CD8-positive, alpha-beta memory T cell (primary cell): ENCODE measurements at regions not wholly inside any gene's neighbourhood (a gene's known extent, or its start where the extent isn't known, plus 50 kb on each side); places are given as distances from the start of the nearest gene placed in this dataset.
"Not testable (repeated sequence)": the region's sequence is repeated elsewhere in the genome, so short reads cannot be mapped to it uniquely, and the experiment has no call there.

ENCODE experiments used
- CTCF ChIA-PET: fragments of 350-600 bp; sonication (Branson Sonifier 250); formaldehyde crosslinking; loops from one replicate; lab custom pipeline; 2021; ENCODE audit warnings: antibody characterized with exemption; lab: Charles Lee
- POLR2A ChIA-PET: fragments of 350-600 bp; sonication (Branson Sonifier 250); formaldehyde crosslinking; loops from one replicate; lab custom pipeline; 2021; ENCODE audit warnings: antibody characterized with exemption; lab: Charles Lee
- DNase-seq, 5 donors: peaks; one replicate each; pipeline versions ENCODE4 v3.0.0 to v3.0.0-alpha.2; 2020 to 2022; ENCODE audit warnings: mixed read lengths in 1 of 5
- H3K27ac ChIP-seq: one replicate; pipeline ENCODE4 v1.7.0; 2013; ENCODE audit warnings: low read depth, mild to moderate bottlenecking, low read length, moderate library complexity
- H3K27me3 ChIP-seq: 2 replicates; pipeline ENCODE4 v1.7.0; 2013; ENCODE audit warnings: low read length, mild to moderate bottlenecking; ENCODE audit not compliant: insufficient read depth, poor library complexity, severe bottlenecking
- H3K36me3 ChIP-seq: 2 replicates; pipeline ENCODE4 v1.7.0; 2013; ENCODE audit warnings: mild to moderate bottlenecking, low read length, moderate library complexity; ENCODE audit not compliant: insufficient read depth
- H3K4me1 ChIP-seq: 2 replicates; pipeline ENCODE4 v1.7.0; 2013; ENCODE audit warnings: mild to moderate bottlenecking, low read length, moderate library complexity; ENCODE audit not compliant: insufficient read depth
- H3K4me3 ChIP-seq: 2 replicates; pipeline ENCODE4 v1.7.0; 2013; ENCODE audit warnings: mild to moderate bottlenecking, low read length
- H3K9me3 ChIP-seq: 2 replicates; pipeline ENCODE4 v1.7.0; 2013; ENCODE audit warnings: mild to moderate bottlenecking, low read length
- H3K27ac Mint-ChIP-seq, 8 donors: one replicate each; pipeline ENCODE4 v1.8.0; 2020 to 2021; ENCODE audit warnings: mixed read lengths in 8 of 8, mild to moderate bottlenecking in 6 of 8, inconsistent platforms in 3 of 8, moderate library complexity in 3 of 8
- H3K27me3 Mint-ChIP-seq, 2 donors: one replicate each; pipeline ENCODE4 v1.8.0; 2020 to 2021; ENCODE audit warnings: mixed read lengths in 2 of 2, mild to moderate bottlenecking in 1 of 2, moderate library complexity in 1 of 2
- H3K36me3 Mint-ChIP-seq, 3 donors: one replicate each; pipeline ENCODE4 v1.8.0; 2020 to 2021; ENCODE audit warnings: mixed read lengths in 3 of 3, inconsistent platforms in 1 of 3, mild to moderate bottlenecking in 1 of 3
- H3K4me1 Mint-ChIP-seq, 3 donors: one replicate each; pipeline ENCODE4 v1.8.0; 2020 to 2021; ENCODE audit warnings: mixed read lengths in 3 of 3, inconsistent platforms in 1 of 3, mild to moderate bottlenecking in 1 of 3
- H3K4me3 Mint-ChIP-seq, 7 donors: one replicate each; pipeline ENCODE4 v1.8.0; 2020 to 2021; ENCODE audit warnings: mixed read lengths in 7 of 7, mild to moderate bottlenecking in 6 of 7, moderate library complexity in 4 of 7, inconsistent platforms in 2 of 7
- H3K9me3 Mint-ChIP-seq, 5 donors: one replicate each; pipeline ENCODE4 v1.8.0; 2020 to 2022; ENCODE audit warnings: mixed read lengths in 5 of 5, mild to moderate bottlenecking in 3 of 5, moderate library complexity in 2 of 5, inconsistent platforms in 1 of 5

DNA sequence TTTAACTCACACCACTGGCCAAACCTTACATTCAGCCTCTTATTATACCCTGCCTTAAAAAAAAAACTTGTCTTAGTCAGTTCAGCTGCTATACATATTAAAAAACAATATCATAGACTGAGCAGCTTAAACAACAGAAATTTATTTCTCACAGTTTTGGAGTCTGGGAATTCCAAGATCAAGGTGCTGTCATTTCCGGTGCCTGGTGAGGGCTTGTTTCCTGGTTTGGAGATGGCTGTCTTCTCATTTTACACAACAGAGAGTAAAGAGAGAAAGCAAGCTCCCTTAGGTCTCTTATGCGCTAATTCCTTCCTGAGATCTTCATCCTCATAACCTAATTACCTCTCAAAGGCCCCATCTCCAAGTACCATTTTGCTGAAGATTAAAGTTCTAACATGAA lies 769.2 kb downstream of the DIAPH3 start:
- Histone ChIP-seq H3K4me1 (peaks cover 15% of the 10 kb centered on the region), H3K9me3 (no peaks in the 10 kb centered on the region), H3K27me3 (peaks cover 4% of the 10 kb centered on the region), H3K36me3 (no peaks in the 10 kb centered on the region), H3K27ac (no peak overlapping the region), H3K4me3 (no peak overlapping the region)
- peaks cover 4 to 19% of the 10 kb centered on the region in 2 donors for H3K27me3 Mint-ChIP-seq
- no peak overlapping the region for H3K27ac Mint-ChIP-seq
- no peak for DNase-seq
- ChIA-PET CTCF (no interaction called here), POLR2A (no interaction called here)
- no peaks in the 10 kb centered on the region for H3K9me3 Mint-ChIP-seq
- H3K4me1 Mint-ChIP-seq: peaks cover 0 to 4% (median 0%) of the 10 kb centered on the region in 3 donors
- peaks cover 0 to 13% (median 0%) of the 10 kb centered on the region in 3 donors for H3K36me3 Mint-ChIP-seq
- H3K4me3 Mint-ChIP-seq: no peak overlapping the region

DNA sequence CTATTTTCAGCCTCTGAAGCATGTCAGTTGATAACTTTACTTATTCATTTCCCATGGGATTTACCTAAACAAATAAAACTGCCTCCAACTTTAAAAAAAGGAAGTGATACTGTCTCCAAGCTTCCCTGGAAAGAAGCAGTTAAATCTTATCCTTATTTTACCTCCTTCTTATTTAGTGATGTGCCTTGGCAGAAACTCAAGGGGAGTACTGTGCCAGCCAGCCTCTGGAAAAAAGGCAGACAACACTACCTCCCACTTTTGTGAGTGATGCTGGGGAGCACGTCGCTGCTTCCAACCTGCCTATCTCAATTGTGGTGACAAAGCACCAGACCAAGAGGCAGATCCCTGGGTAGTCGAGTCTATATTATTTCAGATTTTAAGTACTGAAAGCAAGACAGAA lies 765.6 kb downstream of the DIAPH3 start:
- no peak for DNase-seq
- no peaks in the 10 kb centered on the region for H3K36me3 ChIP-seq
- H3K4me1 ChIP-seq: no peaks in the 10 kb centered on the region
- no peak overlapping the region for H3K4me3 ChIP-seq
- peaks cover 5 to 25% of the 10 kb centered on the region in 2 donors for H3K27me3 Mint-ChIP-seq
- no peak overlapping the region for H3K27ac Mint-ChIP-seq
- H3K27me3 ChIP-seq: peaks cover 4% of the 10 kb centered on the region
- no peaks in the 10 kb centered on the region for H3K9me3 ChIP-seq
- no peaks in the 10 kb centered on the region for H3K4me1 Mint-ChIP-seq
- H3K9me3 Mint-ChIP-seq: peaks cover 0 to 9% (median 3%) of the 10 kb centered on the region in 5 donors
- ChIA-PET POLR2A (no interaction called here), CTCF (no interaction called here)
- peaks cover 0 to 13% (median 0%) of the 10 kb centered on the region in 3 donors for H3K36me3 Mint-ChIP-seq
- no peak overlapping the region for H3K27ac ChIP-seq
- no peak overlapping the region for H3K4me3 Mint-ChIP-seq

DNA sequence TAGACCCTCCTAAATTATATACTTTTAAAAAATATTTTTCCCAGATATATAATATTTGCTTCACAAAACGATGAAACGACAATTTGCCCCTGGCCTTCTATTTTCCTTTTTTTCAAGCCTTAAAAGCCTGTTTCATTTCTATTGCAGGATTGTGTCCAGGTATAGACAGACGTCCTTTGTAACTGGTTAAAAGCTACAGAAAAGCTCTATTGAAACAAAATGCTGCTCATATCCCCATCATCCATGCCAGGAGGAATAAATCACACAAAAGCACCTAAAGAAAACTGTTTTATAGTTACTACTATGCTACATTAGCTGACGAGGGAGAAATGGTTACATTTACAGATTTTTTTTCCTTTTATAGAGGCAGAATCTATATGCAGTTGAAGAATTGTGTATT lies 765.1 kb downstream of the DIAPH3 start:
- Histone ChIP-seq H3K27ac (no peak overlapping the region), H3K9me3 (no peaks in the 10 kb centered on the region), H3K27me3 (peaks cover 4% of the 10 kb centered on the region), H3K4me1 (no peaks in the 10 kb centered on the region), H3K36me3 (no peaks in the 10 kb centered on the region), H3K4me3 (no peak overlapping the region)
- Mint-ChIP-seq H3K4me3 (no peak overlapping the region), H3K9me3 (peaks cover 0 to 12% (median 7%) of the 10 kb centered on the region in 5 donors), H3K27ac (no peak overlapping the region), H3K36me3 (peaks cover 0 to 13% (median 0%) of the 10 kb centered on the region in 3 donors), H3K27me3 (peaks cover 5 to 28% of the 10 kb centered on the region in 2 donors), H3K4me1 (no peaks in the 10 kb centered on the region)
- ChIA-PET POLR2A (no interaction called here), CTCF (no interaction called here)
- DNase-seq: no peak

GRCh38 chr13:59399513-59399912 lies 764.2 kb downstream of the DIAPH3 start:
- no peaks in the 10 kb centered on the region for H3K4me1 ChIP-seq
- POLR2A ChIA-PET: no interaction called here
- peaks cover 5 to 28% of the 10 kb centered on the region in 2 donors for H3K27me3 Mint-ChIP-seq
- H3K36me3 ChIP-seq: no peaks in the 10 kb centered on the region
- peaks cover 0 to 17% (median 0%) of the 10 kb centered on the region in 3 donors for H3K36me3 Mint-ChIP-seq
- CTCF ChIA-PET: interaction anchor here (1.5 kb wide), 1 partner anchor 8 kb away, joined by 7 read pairs; no protein-coding TSS in a partner anchor
- no peaks in the 10 kb centered on the region for H3K4me1 Mint-ChIP-seq
- no peak overlapping the region for H3K27ac ChIP-seq
- no peak for DNase-seq
- H3K27ac Mint-ChIP-seq: no peak overlapping the region
- H3K4me3 Mint-ChIP-seq: no peak overlapping the region
- peaks cover 2 to 12% (median 7%) of the 10 kb centered on the region in 5 donors for H3K9me3 Mint-ChIP-seq
- H3K9me3 ChIP-seq: no peaks in the 10 kb centered on the region
- H3K4me3 ChIP-seq: no peak overlapping the region
- peaks cover 4% of the 10 kb centered on the region for H3K27me3 ChIP-seq

- Histone ChIP-seq H3K4me3 (no peak overlapping the region), H3K4me1 (no peaks in the 10 kb centered on the region), H3K27ac (no peak overlapping the region), H3K9me3 (no peaks in the 10 kb centered on the region), H3K36me3 (no peaks in the 10 kb centered on the region), H3K27me3 (no peaks in the 10 kb centered on the region)
- POLR2A ChIA-PET: no interaction called here
- Mint-ChIP-seq H3K36me3 (peaks cover 0 to 22% (median 0%) of the 10 kb centered on the region in 3 donors), H3K27me3 (peaks cover 1 to 14% of the 10 kb centered on the region in 2 donors), H3K9me3 (peaks cover 20 to 38% (median 33%) of the 10 kb centered on the region in 5 donors), H3K27ac (peak overlapping the region in 1 of 8 donors; percentile 55), H3K4me3 (no peak overlapping the region), H3K4me1 (peaks cover 0 to 4% (median 0%) of the 10 kb centered on the region in 3 donors)
- CTCF ChIA-PET: no interaction called here
- DNase-seq: no peak
These were observed 759.4 kb downstream of the DIAPH3 start for GRCh38 chr13:59404331-59404730.

- H3K4me3 ChIP-seq, H3K36me3 ChIP-seq, H3K4me3 Mint-ChIP-seq, POLR2A ChIA-PET, H3K27ac Mint-ChIP-seq, H3K27ac ChIP-seq, H3K27me3 ChIP-seq, H3K4me1 Mint-ChIP-seq, CTCF ChIA-PET, H3K4me1 ChIP-seq, DNase-seq, H3K9me3 ChIP-seq: not testable (repeated sequence)
- peaks cover 2 to 22% of the 10 kb centered on the region in 2 donors for H3K27me3 Mint-ChIP-seq
- H3K36me3 Mint-ChIP-seq: peaks cover 0 to 21% (median 0%) of the 10 kb centered on the region in 3 donors
- H3K9me3 Mint-ChIP-seq: peaks cover 23 to 39% (median 36%) of the 10 kb centered on the region in 5 donors
These were observed 756.5 kb downstream of the DIAPH3 start for GRCh38 chr13:59407251-59407650.

GRCh38 chr13:59408738-59409137 lies 755.0 kb downstream of the DIAPH3 start:
- Mint-ChIP-seq H3K36me3 (peaks cover 0 to 17% (median 0%) of the 10 kb centered on the region in 3 donors), H3K27me3 (peaks cover 2 to 10% of the 10 kb centered on the region in 2 donors), H3K9me3 (peaks cover 19 to 39% (median 26%) of the 10 kb centered on the region in 5 donors), H3K4me1 (peaks cover 0 to 4% (median 0%) of the 10 kb centered on the region in 3 donors), H3K4me3 (no peak overlapping the region), H3K27ac (no peak overlapping the region)
- Histone ChIP-seq H3K36me3 (no peaks in the 10 kb centered on the region), H3K27ac (no peak overlapping the region), H3K9me3 (no peaks in the 10 kb centered on the region), H3K27me3 (no peaks in the 10 kb centered on the region), H3K4me3 (no peak overlapping the region), H3K4me1 (no peaks in the 10 kb centered on the region)
- DNase-seq: no peak
- ChIA-PET POLR2A (no interaction called here), CTCF (interaction anchor here (1.2 kb wide), 1 partner anchor 17 kb away, joined by 3 read pairs; no protein-coding TSS in a partner anchor)

GRCh38 chr13:59409211-59409610 lies 754.5 kb downstream of the DIAPH3 start:
- no peaks in the 10 kb centered on the region for H3K36me3 ChIP-seq
- no peak overlapping the region for H3K27ac Mint-ChIP-seq
- H3K4me1 Mint-ChIP-seq: peaks cover 0 to 4% (median 0%) of the 10 kb centered on the region in 3 donors
- no peak overlapping the region for H3K27ac ChIP-seq
- no peaks in the 10 kb centered on the region for H3K9me3 ChIP-seq
- no peak overlapping the region for H3K4me3 ChIP-seq
- no peaks in the 10 kb centered on the region for H3K27me3 ChIP-seq
- no peak overlapping the region for H3K4me3 Mint-ChIP-seq
- CTCF ChIA-PET: interaction anchor here (1.2 kb wide), 1 partner anchor 17 kb away, joined by 3 read pairs; no protein-coding TSS in a partner anchor
- peaks cover 0 to 15% (median 0%) of the 10 kb centered on the region in 3 donors for H3K36me3 Mint-ChIP-seq
- H3K27me3 Mint-ChIP-seq: peaks cover 2 to 10% of the 10 kb centered on the region in 2 donors
- DNase-seq: no peak
- POLR2A ChIA-PET: no interaction called here
- H3K4me1 ChIP-seq: no peaks in the 10 kb centered on the region
- H3K9me3 Mint-ChIP-seq: peaks cover 19 to 38% (median 26%) of the 10 kb centered on the region in 5 donors
